RWPE2 (cell line): ENCODE measurements at regions not wholly inside any gene's neighbourhood (a gene's known extent, or its start where the extent isn't known, plus 50 kb on each side); places are given as distances from the start of the nearest gene placed in this dataset.

Experiments
- ATAC-seq: fragments of 200-7000 bp; cut with Tn5 transposase; 3 replicates; pipeline ENCODE4 v1.9.1; 2021; ENCODE audit warnings: low read depth
- DNase-seq: peaks from one replicate; pipeline ENCODE4 v3.0.0-alpha.2; 2020; ENCODE audit warnings: low spot score
- H3K27ac ChIP-seq: fragments of 450-650 bp; 2 replicates; pipeline ENCODE4 v1.5.1; 2017; ENCODE audit warnings: mild to moderate bottlenecking; ENCODE audit not compliant: poor library complexity, severe bottlenecking
- H3K27me3 ChIP-seq: fragments of 250-450 bp; sonication (Bioruptor Pico); 2 replicates; pipeline ENCODE4 v1.5.1; 2021; ENCODE audit warnings: mild to moderate bottlenecking, moderate library complexity; ENCODE audit not compliant: insufficient read depth, poor library complexity, severe bottlenecking
- H3K36me3 ChIP-seq: fragments of 250-450 bp; sonication (Bioruptor Pico); 2 replicates; pipeline ENCODE4 v1.5.1; 2020; ENCODE audit warnings: low read depth, mild to moderate bottlenecking, moderate library complexity
- H3K4me1 ChIP-seq: fragments of 250-450 bp; sonication (Bioruptor Pico); 2 replicates; pipeline ENCODE4 v1.5.1; 2021; ENCODE audit warnings: mild to moderate bottlenecking, moderate library complexity; ENCODE audit not compliant: insufficient read depth, poor library complexity, severe bottlenecking
- H3K4me3 ChIP-seq: fragments of 250-450 bp; sonication (Bioruptor Pico); 2 replicates; pipeline ENCODE4 v1.5.1; 2021; ENCODE audit warnings: mild to moderate bottlenecking, moderate library complexity; ENCODE audit not compliant: severe bottlenecking
- H3K9me3 ChIP-seq: fragments of 250-450 bp; sonication (Bioruptor Pico); 2 replicates; pipeline ENCODE4 v1.5.1; 2021; ENCODE audit warnings: mild to moderate bottlenecking, moderate library complexity; ENCODE audit not compliant: severe bottlenecking
- CTCF ChIP-seq: fragments of 450-650 bp; IDR thresholded peaks from one replicate; pipeline ENCODE4 v1.5.1; 2017; ENCODE audit warnings: mild to moderate bottlenecking, moderate library complexity; ENCODE audit not compliant: poor library complexity, severe bottlenecking

- ATAC-seq: peak; percentile 98
- H3K36me3 ChIP-seq: no peaks in the 10 kb centered on the region
Observed at GRCh38 chr1:192439373-192440025, 122.7 kb downstream of the RGS21 start.

DNA sequence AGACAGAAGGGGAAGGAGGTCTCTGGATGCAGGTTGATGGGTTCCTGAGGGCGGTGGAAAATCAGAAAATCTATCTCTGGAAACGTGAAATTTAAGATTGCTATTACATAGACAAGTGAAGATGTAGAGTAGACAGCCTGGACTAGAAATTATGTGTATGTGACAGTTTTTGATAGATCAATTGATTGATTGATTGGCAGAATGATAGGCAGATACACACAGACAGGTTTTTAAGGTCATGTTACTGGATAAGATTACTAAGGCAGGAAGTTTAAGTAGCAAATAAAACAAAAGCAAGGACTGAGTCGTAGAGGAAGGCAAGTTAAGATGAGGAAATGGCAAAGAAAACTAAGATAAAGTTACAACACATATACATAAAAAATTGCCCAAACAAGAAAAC is 124.7 kb downstream of the RGS21 start:
- Histone ChIP-seq H3K27me3 (no peaks in the 10 kb centered on the region), H3K4me3 (no peak overlapping the region), H3K9me3 (no peaks in the 10 kb centered on the region), H3K36me3 (no peaks in the 10 kb centered on the region), H3K27ac (no peak overlapping the region), H3K4me1 (peaks cover 25% of the 10 kb centered on the region)
- DNase-seq (no peak), ATAC-seq (no peak)
- no peak for TF ChIP-seq CTCF

More at GRCh38 chr1:192439373-192440025, 122.7 kb downstream of the RGS21 start:
- no peak for DNase-seq
- Histone ChIP-seq H3K27ac (no peak overlapping the region), H3K4me1 (peaks cover 20% of the 10 kb centered on the region), H3K27me3 (no peaks in the 10 kb centered on the region), H3K4me3 (no peak overlapping the region), H3K9me3 (no peaks in the 10 kb centered on the region)
- no peak for TF ChIP-seq CTCF

GRCh38 chr1:192442736-192443135 is 125.9 kb downstream of the RGS21 start:
- Histone ChIP-seq H3K9me3 (no peaks in the 10 kb centered on the region), H3K36me3 (no peaks in the 10 kb centered on the region), H3K4me1 (peaks cover 25% of the 10 kb centered on the region), H3K4me3 (no peak overlapping the region), H3K27me3 (no peaks in the 10 kb centered on the region), H3K27ac (no peak overlapping the region)
- ATAC-seq (no peak), DNase-seq (no peak)
- no peak for TF ChIP-seq CTCF

DNA sequence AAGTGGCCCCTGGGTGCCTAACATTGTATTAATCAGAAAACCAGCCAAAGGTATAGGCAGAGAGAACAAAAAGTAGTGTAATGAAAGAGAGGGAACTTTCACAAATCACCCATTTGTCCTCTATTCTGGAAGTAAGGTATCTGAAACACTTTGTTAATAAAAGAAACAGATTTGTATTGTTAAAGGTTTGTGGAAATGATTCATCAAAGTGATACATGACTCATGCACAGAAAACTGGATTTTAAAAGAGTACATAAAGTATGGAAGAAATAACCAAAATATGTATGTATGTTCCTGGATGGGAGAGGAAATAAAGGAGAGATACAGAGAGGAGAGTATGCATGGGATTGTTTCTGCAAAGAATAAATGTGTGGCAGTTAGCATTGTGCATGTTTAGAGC is 126.8 kb downstream of the RGS21 start:
- Histone ChIP-seq H3K36me3 (no peaks in the 10 kb centered on the region), H3K4me3 (no peak overlapping the region), H3K27me3 (no peaks in the 10 kb centered on the region), H3K9me3 (no peaks in the 10 kb centered on the region), H3K4me1 (peaks cover 25% of the 10 kb centered on the region), H3K27ac (no peak overlapping the region)
- ATAC-seq (peak; percentile 20; the same call in 2 of the 3 replicates), DNase-seq (no peak)
- no peak for TF ChIP-seq CTCF

GRCh38 chr1:192445241-192445640 is 128.4 kb downstream of the RGS21 start:
- no peaks in the 10 kb centered on the region for H3K27me3 ChIP-seq
- H3K4me3 ChIP-seq: no peak overlapping the region
- H3K27ac ChIP-seq: no peak overlapping the region
- no peak for TF ChIP-seq CTCF
- H3K4me1 ChIP-seq: peaks cover 15% of the 10 kb centered on the region
- DNase-seq (no peak), ATAC-seq (no peak)
- H3K36me3 ChIP-seq: no peaks in the 10 kb centered on the region
- no peaks in the 10 kb centered on the region for H3K9me3 ChIP-seq
